Ishikawa (cell line): ENCODE measurements at regions not wholly inside any gene's neighbourhood (a gene's known extent, or its start where the extent isn't known, plus 50 kb on each side); places are given as distances from the start of the nearest gene placed in this dataset.

Experiments used
- CEBPB ChIP-seq: IDR thresholded peaks from 2 replicates; pipeline ENCODE4 v1.6.1; 2012
- CREB1 ChIP-seq: IDR thresholded peaks from 2 replicates; pipeline ENCODE4 v1.6.1; 2012; ENCODE audit warnings: low read depth
- EGR1 ChIP-seq: IDR thresholded peaks from 2 replicates; pipeline ENCODE4 v1.6.1; 2012
- EP300 ChIP-seq: IDR thresholded peaks from 2 replicates; pipeline ENCODE4 v1.6.1; 2012; ENCODE audit warnings: borderline replicate concordance
- FOXM1 ChIP-seq: IDR thresholded peaks from 2 replicates; pipeline ENCODE4 v1.6.1; 2012; ENCODE audit warnings: low read depth, borderline replicate concordance
- MAX ChIP-seq: IDR thresholded peaks from 2 replicates; pipeline ENCODE4 v1.6.1; 2012
- NFIC ChIP-seq: IDR thresholded peaks from 2 replicates; pipeline ENCODE4 v1.6.1; 2012
- RAD21 ChIP-seq: IDR thresholded peaks from 2 replicates; pipeline ENCODE4 v1.6.1; 2012; ENCODE audit warnings: low read depth
- TAF1 ChIP-seq: IDR thresholded peaks from 2 replicates; pipeline ENCODE4 v1.6.1; 2012; ENCODE audit warnings: low read depth, mild to moderate bottlenecking
- TCF12 ChIP-seq: IDR thresholded peaks from 2 replicates; pipeline ENCODE4 v1.6.1; 2012; ENCODE audit warnings: low read depth
- TEAD4 ChIP-seq: IDR thresholded peaks from 2 replicates; pipeline ENCODE4 v1.6.1; 2012
- USF1 ChIP-seq: IDR thresholded peaks from 2 replicates; pipeline ENCODE4 v1.6.1; 2012
- YY1 ChIP-seq: IDR thresholded peaks from 2 replicates; pipeline ENCODE4 v1.6.1; 2012; ENCODE audit warnings: low read depth
- TF ChIP-seq, protein P1 (sequence below): IDR thresholded peaks from 2 replicates; pipeline ENCODE4 v1.6.1; 2012; ENCODE audit warnings: low read depth, mild to moderate bottlenecking

GRCh38 chr4:108540536-108540935, 79.8 kb upstream of the RPL34 start:
- TF ChIP-seq NFIC: no peak
- no peak for TF ChIP-seq MAX
- no peak for TF ChIP-seq EGR1
- no peak for TF ChIP-seq EP300
- TF ChIP-seq TEAD4: no peak
- TF ChIP-seq, protein P1, sequence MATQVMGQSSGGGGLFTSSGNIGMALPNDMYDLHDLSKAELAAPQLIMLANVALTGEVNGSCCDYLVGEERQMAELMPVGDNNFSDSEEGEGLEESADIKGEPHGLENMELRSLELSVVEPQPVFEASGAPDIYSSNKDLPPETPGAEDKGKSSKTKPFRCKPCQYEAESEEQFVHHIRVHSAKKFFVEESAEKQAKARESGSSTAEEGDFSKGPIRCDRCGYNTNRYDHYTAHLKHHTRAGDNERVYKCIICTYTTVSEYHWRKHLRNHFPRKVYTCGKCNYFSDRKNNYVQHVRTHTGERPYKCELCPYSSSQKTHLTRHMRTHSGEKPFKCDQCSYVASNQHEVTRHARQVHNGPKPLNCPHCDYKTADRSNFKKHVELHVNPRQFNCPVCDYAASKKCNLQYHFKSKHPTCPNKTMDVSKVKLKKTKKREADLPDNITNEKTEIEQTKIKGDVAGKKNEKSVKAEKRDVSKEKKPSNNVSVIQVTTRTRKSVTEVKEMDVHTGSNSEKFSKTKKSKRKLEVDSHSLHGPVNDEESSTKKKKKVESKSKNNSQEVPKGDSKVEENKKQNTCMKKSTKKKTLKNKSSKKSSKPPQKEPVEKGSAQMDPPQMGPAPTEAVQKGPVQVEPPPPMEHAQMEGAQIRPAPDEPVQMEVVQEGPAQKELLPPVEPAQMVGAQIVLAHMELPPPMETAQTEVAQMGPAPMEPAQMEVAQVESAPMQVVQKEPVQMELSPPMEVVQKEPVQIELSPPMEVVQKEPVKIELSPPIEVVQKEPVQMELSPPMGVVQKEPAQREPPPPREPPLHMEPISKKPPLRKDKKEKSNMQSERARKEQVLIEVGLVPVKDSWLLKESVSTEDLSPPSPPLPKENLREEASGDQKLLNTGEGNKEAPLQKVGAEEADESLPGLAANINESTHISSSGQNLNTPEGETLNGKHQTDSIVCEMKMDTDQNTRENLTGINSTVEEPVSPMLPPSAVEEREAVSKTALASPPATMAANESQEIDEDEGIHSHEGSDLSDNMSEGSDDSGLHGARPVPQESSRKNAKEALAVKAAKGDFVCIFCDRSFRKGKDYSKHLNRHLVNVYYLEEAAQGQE: no peak
- TF ChIP-seq CEBPB: no peak
- TF ChIP-seq TAF1: no peak
- TF ChIP-seq FOXM1: no peak
- TF ChIP-seq TCF12: no peak
- no peak for TF ChIP-seq YY1
- no peak for TF ChIP-seq USF1
- TF ChIP-seq CREB1: no peak
- no peak for TF ChIP-seq RAD21
